ENCODE measurements at regions not wholly inside any gene's neighbourhood (a gene's known extent, or its start where the extent isn't known, plus 50 kb on each side); places are given as distances from the start of the nearest gene placed in this dataset.
"Not testable (repeated sequence)": the region's sequence is repeated elsewhere in the genome, so short reads cannot be mapped to it uniquely, and the experiment has no call there.

- H3K4me3 ChIP-seq (ENCODE audit: low read depth, low read length) = no peak overlapping the region
- no peak for TF ChIP-seq CTCF (conservative IDR thresholded peaks at IDR 0.05; ENCODE audit: low read depth, low read length)
- no peak for DNase-seq (ENCODE audit: low read depth)
These were observed 139.0 kb downstream of the SEPTIN14 start for GRCh38 chr7:55723621-55723941.

- H3K4me3 ChIP-seq (ENCODE audit: low read depth, low read length); DNase-seq (ENCODE audit: low read depth): not testable (repeated sequence)
- TF ChIP-seq CTCF (conservative IDR thresholded peaks at IDR 0.05; ENCODE audit: low read depth, low read length) = peak; percentile 27
These were observed 139.5 kb downstream of the SEPTIN14 start for GRCh38 chr7:55722874-55723620.

DNA sequence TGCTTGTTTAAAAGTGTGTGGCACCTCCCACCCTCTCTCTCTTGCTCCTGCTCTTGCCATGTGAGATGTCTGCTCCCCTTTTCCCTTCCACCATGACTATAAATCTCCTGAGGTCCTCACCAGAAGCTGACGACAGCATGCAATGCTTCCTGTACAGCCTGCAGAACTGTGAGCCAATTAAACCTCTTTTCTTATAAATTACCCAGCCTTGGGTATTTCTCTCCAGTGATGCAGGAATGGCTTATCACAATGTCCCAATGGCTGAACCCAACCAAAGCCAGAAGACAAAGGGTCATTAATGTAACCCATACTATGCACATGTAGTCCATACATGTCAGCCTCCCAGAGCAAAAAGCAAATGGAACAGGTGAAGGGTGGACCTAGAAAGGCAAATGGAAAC lies 141.5 kb downstream of the SEPTIN14 start:
- H3K4me3 ChIP-seq (ENCODE audit: low read depth, low read length); DNase-seq (ENCODE audit: low read depth): not testable (repeated sequence)

- not testable (repeated sequence) for H3K4me3 ChIP-seq (ENCODE audit: low read depth, low read length); DNase-seq (ENCODE audit: low read depth)
These were observed 143.1 kb upstream of the VOPP1 start for GRCh38 chr7:55715247-55715867.

DNA sequence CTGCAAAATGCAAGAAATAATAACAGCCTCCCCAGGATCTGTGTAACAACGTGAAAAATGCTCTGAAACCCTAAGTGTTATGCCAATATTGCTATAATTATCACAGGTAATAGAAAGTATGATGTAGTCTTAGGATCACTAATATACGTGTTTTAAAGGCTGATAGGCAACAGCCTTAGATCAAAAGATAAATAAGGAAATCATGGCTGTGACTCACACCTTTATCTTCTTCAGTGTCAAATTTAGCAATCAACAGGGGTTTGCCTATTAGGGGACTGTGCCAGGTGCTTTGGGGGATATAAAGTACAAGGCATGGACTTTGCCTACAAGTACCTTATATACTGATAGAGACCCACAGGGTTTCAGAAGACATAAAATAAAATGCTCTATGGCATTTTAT lies 142.1 kb upstream of the VOPP1 start:
- H3K4me3 ChIP-seq (ENCODE audit: low read depth, low read length); DNase-seq (ENCODE audit: low read depth): not testable (repeated sequence)

GRCh38 chr7:55710312-55710711 lies 138.0 kb upstream of the VOPP1 start:
- not testable (repeated sequence) for DNase-seq (ENCODE audit: low read depth); H3K4me3 ChIP-seq (ENCODE audit: low read depth, low read length)

GRCh38 chr7:55708028-55708427 lies 135.7 kb upstream of the VOPP1 start:
- not testable (repeated sequence) for DNase-seq (ENCODE audit: low read depth); H3K4me3 ChIP-seq (ENCODE audit: low read depth, low read length)

DNA sequence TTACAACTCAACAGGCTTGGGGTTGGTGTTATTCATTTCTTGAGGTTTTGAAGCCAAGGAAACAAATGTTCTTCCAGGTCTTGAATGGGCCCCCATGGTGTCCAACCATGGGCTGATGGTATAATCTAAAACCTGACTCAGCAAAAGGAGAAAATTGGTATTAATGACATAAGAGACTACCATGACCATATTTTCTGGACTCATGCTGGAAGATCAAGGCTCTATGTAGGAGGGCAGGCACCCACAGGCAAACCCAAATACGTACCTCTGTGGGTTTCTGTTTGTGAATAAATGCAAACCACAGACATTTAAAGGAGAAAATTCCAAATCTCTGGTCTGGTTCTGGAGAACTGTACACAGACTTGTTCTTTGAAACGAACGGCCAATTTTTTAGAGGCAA lies 135.1 kb upstream of the VOPP1 start:
- not testable (repeated sequence) for H3K4me3 ChIP-seq (ENCODE audit: low read depth, low read length); DNase-seq (ENCODE audit: low read depth)

DNA sequence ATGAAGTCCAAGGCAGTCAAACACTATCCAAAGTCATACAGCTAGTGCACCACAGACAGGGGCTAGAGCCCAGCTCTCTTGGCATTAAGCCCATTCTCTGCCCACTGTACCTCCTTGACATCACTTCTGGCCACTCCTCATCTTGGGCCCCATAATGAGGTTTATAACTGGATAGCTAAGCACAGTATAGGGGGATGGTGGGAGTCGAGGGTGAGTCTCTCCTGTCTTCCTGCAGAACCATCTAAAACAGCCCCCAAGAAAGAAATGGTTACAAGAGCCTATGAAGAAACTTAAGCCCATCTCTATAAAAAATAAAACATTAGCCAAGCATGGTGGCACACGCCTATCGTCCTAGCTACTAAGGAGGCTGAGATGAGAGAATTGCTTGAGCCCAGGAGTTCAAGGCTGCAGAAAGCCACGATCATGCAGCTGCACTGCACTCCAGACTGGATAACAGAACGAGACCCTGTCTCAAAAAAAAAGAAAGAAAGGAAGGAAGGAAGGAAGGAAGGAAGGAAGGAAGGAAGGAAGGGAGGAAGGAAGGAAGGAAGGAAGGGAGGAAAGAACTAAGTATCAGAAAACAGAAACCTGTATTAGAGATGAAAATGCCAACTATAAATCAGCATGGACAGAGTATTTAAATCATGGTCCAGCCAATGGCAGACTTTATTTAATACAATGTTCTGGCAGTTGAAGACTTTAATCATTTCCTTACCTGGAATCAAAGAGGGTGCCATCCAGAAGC lies 134.3 kb upstream of the VOPP1 start:
- not testable (repeated sequence) for DNase-seq (ENCODE audit: low read depth); H3K4me3 ChIP-seq (ENCODE audit: low read depth, low read length)

DNA sequence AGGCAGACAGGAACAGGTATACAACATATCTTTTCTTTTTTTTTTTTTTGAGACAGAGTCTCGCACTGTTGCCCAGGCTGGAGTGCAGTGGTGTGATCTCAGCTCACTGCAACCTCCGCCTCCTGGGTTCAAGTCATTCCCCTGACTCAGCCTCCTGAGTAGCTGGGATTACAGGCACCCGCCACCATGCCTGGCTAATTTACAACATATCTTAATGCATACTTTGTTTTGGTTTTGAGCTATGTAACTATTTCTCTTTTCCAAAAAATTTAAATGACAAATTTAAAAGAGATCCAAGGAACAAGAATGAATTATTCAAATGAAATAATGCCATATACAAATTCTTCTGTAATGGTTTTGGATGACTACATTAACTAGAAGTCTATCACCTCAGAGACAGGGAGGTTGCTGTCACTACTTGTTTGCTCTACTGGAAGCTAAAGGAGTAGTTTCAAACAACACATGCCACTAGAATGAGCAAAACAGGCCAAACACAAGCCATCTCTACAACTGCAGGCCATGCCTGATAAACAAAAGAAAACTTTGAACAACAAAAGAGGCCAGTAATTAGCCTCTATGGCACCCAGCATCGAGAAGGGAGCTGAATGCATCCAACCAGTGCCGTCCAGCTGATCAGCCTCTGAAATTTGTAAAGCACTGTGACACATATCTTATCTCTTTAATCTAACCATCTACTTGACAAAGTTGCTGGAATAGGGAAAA lies 133.6 kb upstream of the VOPP1 start:
- not testable (repeated sequence) for H3K4me3 ChIP-seq (ENCODE audit: low read depth, low read length); DNase-seq (ENCODE audit: low read depth)

- DNase-seq (ENCODE audit: low read depth); H3K4me3 ChIP-seq (ENCODE audit: low read depth, low read length): not testable (repeated sequence)
These were observed 130.5 kb upstream of the VOPP1 start for GRCh38 chr7:55702831-55703230.

DNA sequence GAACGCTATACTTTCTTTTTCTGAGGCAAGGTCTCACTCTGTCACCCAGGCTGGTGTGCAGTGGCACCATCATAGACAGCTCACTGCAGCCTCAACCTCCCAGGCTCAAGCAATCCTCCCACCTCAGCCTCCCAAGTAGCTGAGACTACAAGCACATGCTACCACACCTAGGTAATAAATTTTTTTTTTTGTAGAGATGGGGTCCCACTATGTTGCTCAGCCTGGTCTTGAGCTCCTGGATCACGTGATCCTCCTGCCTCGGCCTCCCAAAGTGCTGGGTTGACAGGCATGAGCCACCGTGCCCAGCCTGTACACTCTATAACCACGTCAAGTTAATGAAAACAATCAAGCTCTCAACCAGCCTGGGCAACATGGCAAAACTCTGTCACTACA lies 127.1 kb upstream of the VOPP1 start:
- DNase-seq (ENCODE audit: low read depth); H3K4me3 ChIP-seq (ENCODE audit: low read depth, low read length): not testable (repeated sequence)

DNA sequence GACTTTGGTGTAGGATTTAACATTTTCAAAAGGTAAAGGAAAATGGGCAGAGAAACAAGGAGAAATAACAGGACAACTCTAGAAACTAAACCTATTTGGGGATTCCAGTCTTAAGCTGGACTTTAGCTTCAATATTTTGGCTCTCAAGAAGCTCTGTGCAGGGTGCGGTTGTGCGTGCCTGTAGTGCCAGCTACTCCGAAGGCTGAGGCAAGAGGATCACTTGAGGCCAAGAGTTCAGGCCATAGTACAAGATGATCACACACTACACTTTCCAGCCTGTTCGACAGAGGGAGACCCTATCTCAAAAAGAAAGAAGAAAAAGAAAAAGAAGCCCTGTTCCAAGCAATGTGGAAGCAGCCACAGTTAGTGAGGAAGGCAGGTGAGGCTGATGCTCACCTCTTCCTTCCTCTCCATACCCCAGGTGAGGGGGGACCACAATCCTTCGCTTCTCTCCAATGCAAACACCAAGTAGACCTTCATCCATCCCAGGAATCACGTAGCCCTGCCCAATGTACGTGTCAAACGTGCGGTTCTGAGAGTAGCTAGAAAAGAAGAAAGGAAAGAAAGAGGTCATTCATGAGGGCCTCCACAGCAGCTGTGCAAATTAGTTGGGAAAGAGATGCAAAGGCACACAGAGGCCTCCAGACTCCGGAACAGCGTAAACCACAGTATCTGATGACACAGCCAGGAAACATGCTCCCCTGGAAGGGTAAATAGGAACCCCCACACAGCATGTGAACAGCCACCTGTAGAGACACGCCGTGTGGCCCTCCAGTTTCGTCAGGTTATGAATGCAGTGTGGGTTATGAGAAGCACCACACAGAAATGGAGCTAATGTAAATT lies 126.5 kb upstream of the VOPP1 start:
- H3K4me3 ChIP-seq (ENCODE audit: low read depth, low read length); DNase-seq (ENCODE audit: low read depth): not testable (repeated sequence)

GRCh38 chr7:55695893-55696701 lies 123.8 kb upstream of the VOPP1 start:
- H3K4me3 ChIP-seq (ENCODE audit: low read depth, low read length); DNase-seq (ENCODE audit: low read depth): not testable (repeated sequence)

GRCh38 chr7:55694484-55694883 lies 122.2 kb upstream of the VOPP1 start:
- H3K4me3 ChIP-seq (ENCODE audit: low read depth, low read length); DNase-seq (ENCODE audit: low read depth): not testable (repeated sequence)
